ENCODE measurements at regions not wholly inside any gene's neighbourhood (a gene's known extent, or its start where the extent isn't known, plus 50 kb on each side); places are given as distances from the start of the nearest gene placed in this dataset.

DNA sequence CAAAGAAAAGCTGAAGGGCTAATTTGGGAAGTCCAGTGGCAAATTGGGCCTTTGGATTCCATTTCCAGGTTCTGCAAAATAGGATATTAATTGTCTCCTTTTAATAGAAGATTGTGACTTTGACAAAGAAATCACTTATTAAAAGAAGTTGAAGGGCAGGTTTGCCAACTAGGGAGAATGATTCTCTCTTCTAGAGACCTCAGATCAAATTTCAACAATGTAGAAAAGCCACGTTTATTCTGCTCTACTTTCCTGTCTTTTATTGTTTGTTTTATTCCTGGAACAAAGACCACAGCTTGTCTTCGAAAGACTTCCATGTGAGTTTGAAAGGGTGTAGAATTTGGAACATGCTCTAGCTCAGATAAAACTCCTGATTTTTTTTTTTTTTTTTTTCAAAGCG, 65.5 kb upstream of the PRL start:
- H3K4me3 ChIP-seq (ENCODE audit: control insufficient read depth, low read depth, low read length) = no peak overlapping the region
- DNase-seq (ENCODE audit: low read depth) = no peak
- TF ChIP-seq, protein P1, sequence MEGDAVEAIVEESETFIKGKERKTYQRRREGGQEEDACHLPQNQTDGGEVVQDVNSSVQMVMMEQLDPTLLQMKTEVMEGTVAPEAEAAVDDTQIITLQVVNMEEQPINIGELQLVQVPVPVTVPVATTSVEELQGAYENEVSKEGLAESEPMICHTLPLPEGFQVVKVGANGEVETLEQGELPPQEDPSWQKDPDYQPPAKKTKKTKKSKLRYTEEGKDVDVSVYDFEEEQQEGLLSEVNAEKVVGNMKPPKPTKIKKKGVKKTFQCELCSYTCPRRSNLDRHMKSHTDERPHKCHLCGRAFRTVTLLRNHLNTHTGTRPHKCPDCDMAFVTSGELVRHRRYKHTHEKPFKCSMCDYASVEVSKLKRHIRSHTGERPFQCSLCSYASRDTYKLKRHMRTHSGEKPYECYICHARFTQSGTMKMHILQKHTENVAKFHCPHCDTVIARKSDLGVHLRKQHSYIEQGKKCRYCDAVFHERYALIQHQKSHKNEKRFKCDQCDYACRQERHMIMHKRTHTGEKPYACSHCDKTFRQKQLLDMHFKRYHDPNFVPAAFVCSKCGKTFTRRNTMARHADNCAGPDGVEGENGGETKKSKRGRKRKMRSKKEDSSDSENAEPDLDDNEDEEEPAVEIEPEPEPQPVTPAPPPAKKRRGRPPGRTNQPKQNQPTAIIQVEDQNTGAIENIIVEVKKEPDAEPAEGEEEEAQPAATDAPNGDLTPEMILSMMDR (conservative IDR thresholded peaks at IDR 0.05; ENCODE audit: control insufficient read depth, insufficient read depth, low read depth, low read length) = no peak

DNA sequence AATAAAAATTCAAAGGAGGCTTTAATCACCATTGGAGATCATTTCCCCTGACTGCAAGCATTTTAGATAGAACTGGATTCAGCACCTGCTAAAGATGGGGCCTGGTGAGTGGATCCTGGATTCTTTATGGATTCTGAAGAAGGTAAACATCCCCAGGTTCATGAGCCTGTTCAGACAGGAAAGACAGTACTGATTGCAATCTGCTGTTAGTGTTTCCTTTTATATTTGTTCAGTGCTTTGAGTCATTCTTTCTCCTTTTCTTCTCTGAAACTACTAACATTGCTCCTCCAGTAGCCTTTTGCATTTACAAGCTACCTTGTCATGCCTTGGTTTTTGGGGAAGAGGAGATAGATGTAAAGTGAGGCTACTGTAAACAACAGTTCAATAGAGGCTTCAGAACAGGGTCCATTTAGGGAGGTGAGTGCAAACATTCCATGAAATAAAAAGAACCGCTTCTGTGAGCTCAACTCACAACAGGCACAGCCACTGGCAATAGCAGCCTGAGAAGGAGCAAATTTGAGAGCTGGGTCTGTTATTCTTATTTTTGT, 66.4 kb upstream of the PRL start:
- no peak overlapping the region for H3K4me3 ChIP-seq (ENCODE audit: control insufficient read depth, low read depth, low read length)
- TF ChIP-seq, protein P1 (conservative IDR thresholded peaks at IDR 0.05; ENCODE audit: control insufficient read depth, insufficient read depth, low read depth, low read length) = no peak

DNA sequence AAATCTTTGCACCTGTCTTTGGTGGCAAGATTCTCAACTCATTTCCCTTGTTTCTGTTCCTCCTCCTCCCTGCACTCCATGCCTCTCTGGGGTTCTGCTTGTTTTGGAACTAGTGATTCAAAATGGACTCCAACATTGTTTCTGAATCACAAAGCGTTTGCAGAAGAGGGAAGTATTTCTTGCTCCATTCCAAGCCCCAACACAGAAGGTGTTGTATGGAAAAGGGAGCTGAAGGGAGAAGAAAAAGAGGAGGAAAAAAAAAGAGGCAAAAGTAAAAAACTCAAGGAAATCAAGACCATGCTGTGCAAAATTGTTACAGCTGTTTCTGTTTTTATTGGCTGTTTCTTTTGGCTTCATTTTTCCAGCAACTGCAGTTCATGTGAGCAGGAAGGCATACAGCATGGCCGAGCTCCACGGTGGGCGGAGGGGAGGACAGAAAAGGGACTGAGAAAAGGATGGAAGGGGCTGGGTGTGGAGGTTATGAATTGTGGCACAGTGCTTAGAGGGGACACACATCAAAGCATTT, 66.9 kb upstream of the PRL start:
- no peak overlapping the region for H3K4me3 ChIP-seq (ENCODE audit: control insufficient read depth, low read depth, low read length)
- DNase-seq (ENCODE audit: low read depth) = peak; percentile 8
- TF ChIP-seq, protein P1 (conservative IDR thresholded peaks at IDR 0.05; ENCODE audit: control insufficient read depth, insufficient read depth, low read depth, low read length) = no peak

More for the DNA sequence above, 66.4 kb upstream of the PRL start:
- no peak for DNase-seq (ENCODE audit: low read depth)

- TF ChIP-seq, protein P1 (conservative IDR thresholded peaks at IDR 0.05; ENCODE audit: control insufficient read depth, insufficient read depth, low read depth, low read length) = no peak
- H3K4me3 ChIP-seq (ENCODE audit: control insufficient read depth, low read depth, low read length) = no peak overlapping the region
- peak; percentile 60 for DNase-seq (ENCODE audit: low read depth)
These were observed 67.5 kb upstream of the PRL start for GRCh38 chr6:22364306-22364705.

- DNase-seq (ENCODE audit: low read depth) = peak; percentile 71
- TF ChIP-seq, protein P1 (conservative IDR thresholded peaks at IDR 0.05; ENCODE audit: control insufficient read depth, insufficient read depth, low read depth, low read length) = no peak
- H3K4me3 ChIP-seq (ENCODE audit: control insufficient read depth, low read depth, low read length) = no peak overlapping the region
These were observed 69.4 kb upstream of the PRL start for GRCh38 chr6:22366214-22366613.

DNA sequence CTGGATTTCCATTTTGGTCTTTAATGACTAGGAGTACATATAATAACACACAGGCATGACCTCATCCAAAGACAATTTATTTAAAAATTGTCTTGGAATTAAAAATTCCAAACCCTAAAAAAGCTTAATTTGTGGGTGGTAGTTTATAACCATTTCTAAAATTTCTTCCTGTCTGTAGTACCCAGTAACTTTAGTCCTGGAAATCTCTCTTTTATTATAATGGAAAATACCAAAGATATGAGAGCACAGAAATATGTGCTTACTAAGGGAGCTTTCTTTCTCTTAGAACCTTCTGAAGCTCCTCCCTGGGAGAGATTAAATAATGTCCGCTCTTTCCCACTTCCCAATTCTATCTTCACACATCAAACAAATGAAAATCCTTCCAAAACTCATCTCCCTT, 70.5 kb upstream of the PRL start:
- DNase-seq (ENCODE audit: low read depth) = no peak
- H3K4me3 ChIP-seq (ENCODE audit: control insufficient read depth, low read depth, low read length) = no peak overlapping the region
- TF ChIP-seq, protein P1 (conservative IDR thresholded peaks at IDR 0.05; ENCODE audit: control insufficient read depth, insufficient read depth, low read depth, low read length) = no peak

GRCh38 chr6:22368794-22369193, 72.0 kb upstream of the PRL start:
- no peak for DNase-seq (ENCODE audit: low read depth)
- TF ChIP-seq, protein P1 (conservative IDR thresholded peaks at IDR 0.05; ENCODE audit: control insufficient read depth, insufficient read depth, low read depth, low read length) = no peak
- H3K4me3 ChIP-seq (ENCODE audit: control insufficient read depth, low read depth, low read length) = no peak overlapping the region
